ENCODE measurements at regions not wholly inside any gene's neighbourhood (a gene's known extent, or its start where the extent isn't known, plus 50 kb on each side); places are given as distances from the start of the nearest gene placed in this dataset.

DNA sequence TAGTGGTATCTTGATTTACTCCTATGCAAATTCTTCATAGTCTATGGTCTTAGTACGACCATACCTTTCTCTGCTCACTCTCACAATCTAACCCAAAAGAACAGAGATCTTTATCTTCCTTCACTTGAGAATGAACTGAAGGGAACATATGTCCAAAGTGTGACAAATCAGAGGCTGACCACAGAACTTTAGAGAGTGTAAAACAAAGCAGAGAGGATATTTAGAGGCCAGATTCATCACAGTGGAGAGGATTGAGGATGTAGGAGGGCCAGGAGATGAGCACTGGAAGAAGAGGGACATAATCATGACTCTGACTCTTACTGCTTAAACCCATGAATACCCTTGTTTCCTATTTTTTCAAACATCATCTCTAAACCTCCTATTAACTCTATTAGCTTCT lies 935.3 kb upstream of the PHF14 start:
- Histone ChIP-seq H3K4me1 (ENCODE audit: control insufficient read depth, extremely low read depth, insufficient read depth, low read length) (no peaks in the 10 kb centered on the region), H3K27ac (ENCODE audit: control insufficient read depth, insufficient read depth, low read length) (no peak overlapping the region), H3K79me2 (ENCODE audit: control insufficient read depth, insufficient read depth, low read length) (no peaks in the 10 kb centered on the region), H3K9ac (ENCODE audit: control insufficient read depth, extremely low read depth, insufficient read depth, low read length) (no peak overlapping the region), H4K20me1 (ENCODE audit: control insufficient read depth, extremely low read depth, insufficient read depth, low read length) (no peaks in the 10 kb centered on the region), H3K4me3 (ENCODE audit: control insufficient read depth in 2 of 3, extremely low read depth in 1 of 3, insufficient read depth in 2 of 3, low read depth in 1 of 3, low read length in 3 of 3) (no peak overlapping the region), H3K9me1 (ENCODE audit: control insufficient read depth, extremely low read depth, insufficient read depth, low read length) (no peaks in the 10 kb centered on the region), H3K27me3 (ENCODE audit: control insufficient read depth, extremely low read depth, insufficient read depth, low read length) (no peaks in the 10 kb centered on the region), H3K9me3 (ENCODE audit: control insufficient read depth, low read depth, low read length) (no peaks in the 10 kb centered on the region), H2AFZ (ENCODE audit: control insufficient read depth, low read length) (no peak overlapping the region), H3K4me2 (ENCODE audit: control insufficient read depth, extremely low read depth, insufficient read depth, low read depth, low read length) (no peak overlapping the region), H3K36me3 (ENCODE audit: control insufficient read depth in 2 of 2, extremely low read depth in 1 of 2, insufficient read depth in 2 of 2, low read length in 2 of 2) (no peaks in the 10 kb centered on the region)
- no peak for FAIRE-seq
- no peak for DNase-seq (ENCODE audit: low read depth, low spot score)
- dilution Hi-C loops (cut with MboI; ENCODE audit: extremely low pct_ligation_motif_present, low sequenced_read_pairs), result no loop called here
- TF ChIP-seq, protein P1, sequence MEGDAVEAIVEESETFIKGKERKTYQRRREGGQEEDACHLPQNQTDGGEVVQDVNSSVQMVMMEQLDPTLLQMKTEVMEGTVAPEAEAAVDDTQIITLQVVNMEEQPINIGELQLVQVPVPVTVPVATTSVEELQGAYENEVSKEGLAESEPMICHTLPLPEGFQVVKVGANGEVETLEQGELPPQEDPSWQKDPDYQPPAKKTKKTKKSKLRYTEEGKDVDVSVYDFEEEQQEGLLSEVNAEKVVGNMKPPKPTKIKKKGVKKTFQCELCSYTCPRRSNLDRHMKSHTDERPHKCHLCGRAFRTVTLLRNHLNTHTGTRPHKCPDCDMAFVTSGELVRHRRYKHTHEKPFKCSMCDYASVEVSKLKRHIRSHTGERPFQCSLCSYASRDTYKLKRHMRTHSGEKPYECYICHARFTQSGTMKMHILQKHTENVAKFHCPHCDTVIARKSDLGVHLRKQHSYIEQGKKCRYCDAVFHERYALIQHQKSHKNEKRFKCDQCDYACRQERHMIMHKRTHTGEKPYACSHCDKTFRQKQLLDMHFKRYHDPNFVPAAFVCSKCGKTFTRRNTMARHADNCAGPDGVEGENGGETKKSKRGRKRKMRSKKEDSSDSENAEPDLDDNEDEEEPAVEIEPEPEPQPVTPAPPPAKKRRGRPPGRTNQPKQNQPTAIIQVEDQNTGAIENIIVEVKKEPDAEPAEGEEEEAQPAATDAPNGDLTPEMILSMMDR (optimal IDR thresholded peaks at IDR 0.05 in 1 of 3, IDR thresholded peaks at IDR 0.05 in 1 of 3, conservative IDR thresholded peaks at IDR 0.05 in 1 of 3; ENCODE audit: extremely low read depth in 1 of 3, insufficient read depth in 2 of 3, low read length in 3 of 3), result no peak
- TF ChIP-seq EZH2 (IDR thresholded peaks at IDR 0.05; ENCODE audit: low read length), result no peak

DNA sequence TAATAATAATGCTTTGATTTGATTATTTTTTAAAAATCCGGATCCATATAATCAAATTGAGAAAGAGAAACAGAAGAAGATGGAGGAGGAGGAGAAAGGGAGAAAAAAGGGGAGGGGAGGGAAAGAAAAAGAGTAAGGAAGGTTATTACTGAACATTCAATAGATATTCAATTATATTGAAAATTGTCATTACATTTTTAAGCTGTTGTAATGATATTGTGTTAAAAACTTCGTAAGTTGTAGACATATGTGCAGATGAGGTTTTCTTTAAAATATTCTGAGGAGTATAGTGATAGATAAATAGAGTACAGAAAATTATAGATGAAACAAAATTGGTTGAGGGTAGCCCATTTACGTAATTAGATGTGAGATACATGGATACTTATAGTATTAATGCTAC lies 933.0 kb upstream of the PHF14 start:
- no peaks in the 10 kb centered on the region for H3K9me1 ChIP-seq (ENCODE audit: control insufficient read depth, extremely low read depth, insufficient read depth, low read length)
- no peaks in the 10 kb centered on the region for H3K27me3 ChIP-seq (ENCODE audit: control insufficient read depth, extremely low read depth, insufficient read depth, low read length)
- dilution Hi-C loops (cut with MboI; ENCODE audit: extremely low pct_ligation_motif_present, low sequenced_read_pairs), result no loop called here
- no peaks in the 10 kb centered on the region for H3K4me1 ChIP-seq (ENCODE audit: control insufficient read depth, extremely low read depth, insufficient read depth, low read length)
- TF ChIP-seq, protein P1 (optimal IDR thresholded peaks at IDR 0.05 in 1 of 3, IDR thresholded peaks at IDR 0.05 in 1 of 3, conservative IDR thresholded peaks at IDR 0.05 in 1 of 3; ENCODE audit: extremely low read depth in 1 of 3, insufficient read depth in 2 of 3, low read length in 3 of 3), result no peak
- TF ChIP-seq EZH2 (IDR thresholded peaks at IDR 0.05; ENCODE audit: low read length), result no peak
- H3K27ac ChIP-seq (ENCODE audit: control insufficient read depth, insufficient read depth, low read length), result no peak overlapping the region
- H3K36me3 ChIP-seq (ENCODE audit: control insufficient read depth in 2 of 2, extremely low read depth in 1 of 2, insufficient read depth in 2 of 2, low read length in 2 of 2), result no peaks in the 10 kb centered on the region
- no peak overlapping the region for H3K9ac ChIP-seq (ENCODE audit: control insufficient read depth, extremely low read depth, insufficient read depth, low read length)
- H4K20me1 ChIP-seq (ENCODE audit: control insufficient read depth, extremely low read depth, insufficient read depth, low read length), result no peaks in the 10 kb centered on the region
- H3K9me3 ChIP-seq (ENCODE audit: control insufficient read depth, low read depth, low read length), result no peaks in the 10 kb centered on the region
- FAIRE-seq (no peak), DNase-seq (ENCODE audit: low read depth, low spot score) (no peak)
- no peak overlapping the region for H3K4me3 ChIP-seq (ENCODE audit: control insufficient read depth in 2 of 3, extremely low read depth in 1 of 3, insufficient read depth in 2 of 3, low read depth in 1 of 3, low read length in 3 of 3)
- no peak overlapping the region for H2AFZ ChIP-seq (ENCODE audit: control insufficient read depth, low read length)
- no peaks in the 10 kb centered on the region for H3K79me2 ChIP-seq (ENCODE audit: control insufficient read depth, insufficient read depth, low read length)
- H3K4me2 ChIP-seq (ENCODE audit: control insufficient read depth, extremely low read depth, insufficient read depth, low read depth, low read length), result no peak overlapping the region

All from keratinocyte (primary cell).